ENCODE measurements at regions not wholly inside any gene's neighbourhood (a gene's known extent, or its start where the extent isn't known, plus 50 kb on each side); places are given as distances from the start of the nearest gene placed in this dataset.

DNA sequence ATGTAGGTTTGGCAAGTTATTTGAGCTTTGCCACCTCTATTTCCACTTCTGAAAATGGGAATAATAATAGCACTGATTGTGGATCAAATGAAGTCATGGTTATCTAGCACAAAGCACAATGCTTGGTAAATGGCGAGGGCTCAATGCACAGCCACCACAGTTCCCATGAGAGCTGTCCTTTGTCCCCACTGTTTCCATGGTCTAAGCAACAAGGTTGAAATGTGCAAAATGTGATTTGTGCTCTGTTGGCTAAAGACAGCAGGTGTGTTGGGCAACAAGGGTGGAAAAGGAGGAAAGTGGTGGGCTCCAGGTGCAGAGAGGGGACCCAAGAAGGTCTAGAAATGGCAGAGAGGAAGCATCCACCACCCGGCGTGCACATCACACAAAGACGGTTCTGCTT is 200.5 kb downstream of the TRIM29 start:
- no peak for DNase-seq (ENCODE audit: low spot score)

DNA sequence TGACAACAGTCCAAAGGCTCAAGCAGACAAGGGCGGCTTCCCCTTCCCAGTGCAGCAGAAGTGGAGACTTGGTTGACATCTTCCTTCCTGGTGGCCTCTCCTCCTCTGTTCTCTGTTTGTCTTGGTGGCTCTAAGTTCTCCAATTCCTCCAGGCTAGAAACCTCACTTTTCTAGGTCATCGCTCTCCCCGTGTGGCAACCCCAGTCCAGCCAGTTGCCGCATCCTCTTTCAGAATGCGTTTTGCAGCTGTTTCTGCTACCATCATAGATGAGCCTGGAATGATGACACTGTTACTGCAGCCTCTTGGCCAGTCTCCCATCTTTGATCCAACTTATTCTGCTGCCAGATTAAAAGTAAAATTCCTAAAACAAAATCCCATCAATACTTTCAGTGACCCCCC is 201.5 kb downstream of the TRIM29 start:
- DNase-seq (ENCODE audit: low spot score) = no peak

GRCh38 chr11:119935349-119935925 is 202.5 kb downstream of the TRIM29 start:
- DNase-seq (ENCODE audit: low spot score) = no peak

DNA sequence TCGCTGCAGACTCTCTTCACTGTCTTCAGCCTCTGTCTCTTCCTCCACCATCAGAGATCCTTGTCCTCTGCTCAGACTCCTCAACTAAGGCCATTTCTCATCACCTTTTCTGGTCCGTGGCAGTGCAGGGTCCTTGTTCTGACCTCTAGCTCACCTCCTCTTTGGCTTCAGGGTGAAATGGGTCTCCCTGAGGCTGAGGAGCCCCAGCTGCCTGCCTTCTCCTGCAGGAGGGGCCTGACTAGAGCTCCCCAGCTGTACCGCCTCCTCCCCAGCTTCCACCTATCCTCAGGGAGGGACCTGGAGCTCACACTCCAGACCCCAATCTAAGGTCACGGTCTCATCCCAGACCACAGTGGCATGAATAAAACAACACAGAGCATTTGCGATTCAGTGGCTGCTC is 203.0 kb downstream of the TRIM29 start:
- DNase-seq (ENCODE audit: low spot score) = no peak

DNA sequence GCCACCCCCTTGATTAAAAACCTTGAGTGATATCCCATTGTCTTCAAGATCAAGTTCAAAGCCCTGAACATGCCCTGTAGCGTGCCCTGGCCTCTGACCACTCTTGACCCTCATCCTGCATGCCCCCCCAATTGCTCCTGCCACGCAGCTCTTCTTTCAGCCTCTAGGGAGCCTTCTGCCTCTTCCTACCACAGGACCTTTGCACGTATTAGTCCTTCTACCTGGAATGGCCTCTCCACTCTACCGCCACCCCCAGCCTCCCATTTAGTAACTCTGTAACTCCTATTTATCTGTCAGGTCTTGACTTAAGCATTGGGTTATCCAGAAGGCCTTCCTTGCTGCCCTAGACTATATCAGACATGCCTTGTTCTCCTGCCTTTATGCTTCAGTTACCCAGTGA is 203.6 kb downstream of the TRIM29 start:
- no peak for DNase-seq (ENCODE audit: low spot score)

DNA sequence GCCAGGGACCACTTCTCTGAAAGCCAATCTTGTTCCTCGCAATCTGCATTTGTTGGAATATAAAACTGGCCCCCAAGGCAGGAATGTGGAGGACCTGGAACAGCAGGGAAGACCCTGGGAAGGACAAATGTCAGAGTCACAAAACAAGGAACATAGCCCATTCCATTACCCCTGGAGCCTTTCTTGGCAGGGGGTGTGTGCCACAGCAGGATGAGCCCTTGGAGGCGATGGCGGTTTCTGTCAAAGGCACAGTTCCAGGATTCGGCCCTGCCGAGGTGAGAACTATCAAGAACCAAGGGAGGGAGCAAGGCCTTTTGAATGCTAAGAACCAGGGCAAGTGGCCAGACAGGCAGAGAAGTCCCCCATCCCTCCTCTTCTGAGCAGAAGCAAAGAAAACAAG is 204.3 kb downstream of the TRIM29 start:
- no peak for DNase-seq (ENCODE audit: low spot score)

DNA sequence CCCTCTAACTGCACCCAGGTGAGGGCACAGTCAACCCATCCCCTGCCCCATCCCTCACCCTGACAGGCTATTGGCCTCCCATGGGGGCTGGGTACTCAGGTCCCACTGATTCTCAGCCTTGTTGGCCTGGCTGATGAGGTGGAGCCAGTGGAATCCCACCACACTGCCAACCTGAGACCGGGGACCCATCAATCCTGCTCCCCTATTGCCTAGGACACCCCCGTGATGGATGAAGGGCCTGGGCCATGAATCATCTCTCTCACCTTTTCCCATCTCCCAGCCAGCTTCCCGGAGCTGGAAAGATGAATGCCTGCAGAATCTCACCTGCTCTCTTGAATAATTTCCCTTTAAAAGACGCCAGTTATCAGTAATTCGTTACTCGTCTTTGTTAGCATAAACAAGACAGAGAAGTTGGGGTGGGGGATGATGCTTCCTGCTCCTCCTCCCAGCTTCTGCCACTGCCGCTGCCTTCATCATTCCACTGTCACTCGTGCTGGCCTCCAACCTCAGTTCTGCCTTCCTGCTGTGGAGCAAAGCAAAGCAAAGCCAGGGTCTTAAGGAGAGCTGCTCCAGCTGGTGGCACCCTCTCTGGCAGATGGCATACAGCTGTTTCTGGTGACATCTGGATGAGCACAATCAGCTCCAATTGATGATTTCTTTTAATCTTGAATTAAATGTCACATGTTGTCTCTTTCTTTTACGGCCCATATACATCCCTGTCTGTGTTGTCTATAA is 204.0 kb upstream of the NECTIN1 start:
- DNase-seq (ENCODE audit: low spot score) = no peak

- no peak for DNase-seq (ENCODE audit: low spot score)
Measured at GRCh38 chr11:119928047-119928446, 199.0 kb upstream of the NECTIN1 start.

DNA sequence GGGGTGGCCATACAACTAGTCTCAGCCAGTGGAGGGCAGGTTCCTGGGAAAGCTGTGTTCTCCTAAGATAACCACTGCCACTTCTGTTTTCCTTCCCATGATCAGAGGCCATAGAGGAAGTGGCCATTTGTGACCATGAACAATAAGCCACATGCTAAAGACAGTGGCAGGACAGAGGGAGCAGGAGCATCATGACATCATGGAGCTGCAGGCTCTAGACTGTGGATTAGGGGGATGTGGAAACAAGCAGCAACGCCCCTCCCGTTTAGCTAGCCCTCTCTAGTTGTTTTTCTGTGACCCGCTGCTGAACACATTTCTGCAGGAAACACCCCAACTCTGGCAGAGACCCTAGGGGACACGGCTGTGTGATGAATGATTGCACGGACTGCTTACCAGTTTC is 195.0 kb upstream of the NECTIN1 start:
- DNase-seq (ENCODE audit: low spot score) = no peak

DNA sequence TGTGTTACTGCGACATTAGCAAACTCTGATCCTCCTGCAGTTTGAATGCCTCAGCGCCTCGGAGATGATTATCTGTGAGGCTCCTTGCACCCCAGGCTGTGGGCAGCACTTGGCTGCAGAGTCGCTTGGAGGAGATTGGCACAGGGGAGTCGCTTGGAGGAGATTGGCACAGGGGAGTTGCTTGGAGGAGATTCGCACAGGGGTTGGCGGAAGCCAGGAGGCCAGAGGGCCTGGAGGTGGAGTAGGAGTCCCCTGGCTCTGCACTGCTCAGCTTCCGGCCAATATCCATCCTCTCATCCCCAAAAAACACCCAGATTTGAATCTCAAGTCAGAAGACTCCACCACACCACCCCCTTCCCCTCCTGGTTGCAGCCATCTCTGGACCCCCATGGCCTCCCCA is 192.6 kb upstream of the NECTIN1 start:
- no peak for DNase-seq (ENCODE audit: low spot score)

DNA sequence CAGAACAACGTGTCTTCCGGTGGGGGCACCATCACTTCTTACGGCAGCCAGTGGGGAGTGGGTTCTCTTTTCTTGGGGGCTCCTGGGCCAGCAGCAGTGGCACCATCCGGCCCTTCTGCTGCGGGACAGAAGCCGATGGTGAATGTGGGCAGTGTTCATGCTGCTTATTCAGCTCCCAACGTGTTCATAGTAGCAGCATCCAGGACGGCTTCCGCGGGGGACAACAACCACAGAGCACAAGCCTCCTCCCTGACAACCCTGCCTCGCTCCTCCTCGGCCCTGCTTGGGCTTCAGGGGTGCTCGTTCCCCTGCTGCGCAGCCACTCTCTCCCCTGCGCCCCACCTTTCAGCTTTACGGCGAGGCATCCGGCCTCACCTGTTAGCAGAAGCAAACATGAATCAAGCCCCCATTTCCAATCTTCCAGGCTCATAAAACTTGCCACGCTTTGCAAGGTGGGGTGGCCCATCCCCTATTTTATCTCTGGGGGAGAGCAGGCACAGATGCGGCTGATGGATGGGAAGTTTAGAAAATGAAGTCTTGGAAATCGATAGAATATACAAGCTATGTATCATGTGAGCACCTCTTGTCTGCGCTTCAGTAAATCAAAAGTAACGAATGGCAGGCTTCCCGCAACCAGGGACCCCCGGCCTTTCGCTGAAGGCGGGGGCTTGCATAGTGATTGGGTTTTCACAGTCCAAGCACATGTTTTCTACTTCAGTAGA is 191.8 kb upstream of the NECTIN1 start:
- DNase-seq (ENCODE audit: low spot score) = no peak

DNA sequence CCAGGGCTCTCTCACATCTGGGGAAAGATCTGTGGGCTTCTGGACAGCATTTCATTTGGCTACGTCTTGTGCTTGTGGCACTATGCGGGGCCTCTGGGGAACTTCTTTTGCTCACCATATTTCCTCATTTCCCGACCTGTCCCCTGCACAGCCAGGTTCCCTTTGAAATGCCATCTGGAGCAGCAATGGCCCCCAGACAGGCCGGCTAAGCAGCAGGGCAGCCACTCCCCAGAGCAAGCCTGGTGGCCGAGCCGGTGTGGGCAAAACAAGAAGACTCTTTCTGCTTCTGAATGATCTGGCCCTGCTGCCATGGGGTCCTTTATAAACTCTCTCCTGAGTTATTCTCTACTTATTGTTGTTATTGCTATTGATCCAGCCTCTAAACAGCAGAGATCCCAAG is 190.7 kb upstream of the NECTIN1 start:
- DNase-seq (ENCODE audit: low spot score) = no peak

GRCh38 chr11:119918347-119918746 is 189.3 kb upstream of the NECTIN1 start:
- no peak for DNase-seq (ENCODE audit: low spot score)

- DNase-seq (ENCODE audit: low spot score) = no peak
Measured at GRCh38 chr11:119916568-119916967, 187.6 kb upstream of the NECTIN1 start.

GRCh38 chr11:119912229-119912628 is 183.2 kb upstream of the NECTIN1 start:
- no peak for DNase-seq (ENCODE audit: low spot score)

- DNase-seq (ENCODE audit: low spot score) = no peak
Measured at GRCh38 chr11:119910650-119911049, 181.7 kb upstream of the NECTIN1 start.

GRCh38 chr11:119910051-119910450 is 181.1 kb upstream of the NECTIN1 start:
- no peak for DNase-seq (ENCODE audit: low spot score)

DNA sequence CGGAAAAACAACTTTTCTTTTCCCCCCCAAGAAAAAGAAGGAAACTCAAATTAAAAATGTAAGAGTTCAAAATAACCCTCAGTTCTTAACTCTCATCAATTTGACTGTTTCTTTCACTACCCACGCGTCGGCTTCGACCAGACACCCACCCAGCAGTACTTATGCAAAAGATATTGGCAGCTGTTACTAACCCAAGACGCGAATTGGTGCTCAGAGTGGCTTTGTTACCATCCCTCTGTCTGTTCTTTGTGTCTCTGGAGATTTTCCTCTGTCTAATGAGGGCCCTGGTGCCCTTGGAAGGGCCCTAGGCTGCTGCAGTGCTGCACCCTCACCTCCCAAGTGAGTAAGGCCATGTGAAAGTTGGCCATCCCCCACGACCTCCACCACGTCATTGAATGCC is 180.5 kb upstream of the NECTIN1 start:
- DNase-seq (ENCODE audit: low spot score) = no peak

GRCh38 chr11:119909077-119909476 is 180.1 kb upstream of the NECTIN1 start:
- no peak for DNase-seq (ENCODE audit: low spot score)

DNA sequence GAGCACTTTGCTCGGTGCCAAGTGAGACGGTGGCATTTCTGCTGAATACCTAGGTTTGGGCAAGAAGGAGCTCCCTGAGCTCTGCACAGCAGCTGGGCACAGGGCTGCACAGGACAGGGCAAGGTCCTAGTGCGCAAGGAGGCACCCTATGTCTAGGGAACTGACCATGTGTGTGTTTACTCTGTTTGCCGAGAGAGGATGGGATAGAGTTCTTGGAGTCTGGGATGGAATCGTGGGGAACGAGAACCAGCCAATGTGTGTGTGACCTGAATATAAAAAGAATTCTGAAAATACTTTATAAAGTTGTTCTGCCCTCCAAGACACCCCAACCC is 179.5 kb upstream of the NECTIN1 start:
- DNase-seq (ENCODE audit: low spot score) = no peak

GRCh38 chr11:119907878-119908572 is 179.0 kb upstream of the NECTIN1 start:
- no peak for DNase-seq (ENCODE audit: low spot score)

DNA sequence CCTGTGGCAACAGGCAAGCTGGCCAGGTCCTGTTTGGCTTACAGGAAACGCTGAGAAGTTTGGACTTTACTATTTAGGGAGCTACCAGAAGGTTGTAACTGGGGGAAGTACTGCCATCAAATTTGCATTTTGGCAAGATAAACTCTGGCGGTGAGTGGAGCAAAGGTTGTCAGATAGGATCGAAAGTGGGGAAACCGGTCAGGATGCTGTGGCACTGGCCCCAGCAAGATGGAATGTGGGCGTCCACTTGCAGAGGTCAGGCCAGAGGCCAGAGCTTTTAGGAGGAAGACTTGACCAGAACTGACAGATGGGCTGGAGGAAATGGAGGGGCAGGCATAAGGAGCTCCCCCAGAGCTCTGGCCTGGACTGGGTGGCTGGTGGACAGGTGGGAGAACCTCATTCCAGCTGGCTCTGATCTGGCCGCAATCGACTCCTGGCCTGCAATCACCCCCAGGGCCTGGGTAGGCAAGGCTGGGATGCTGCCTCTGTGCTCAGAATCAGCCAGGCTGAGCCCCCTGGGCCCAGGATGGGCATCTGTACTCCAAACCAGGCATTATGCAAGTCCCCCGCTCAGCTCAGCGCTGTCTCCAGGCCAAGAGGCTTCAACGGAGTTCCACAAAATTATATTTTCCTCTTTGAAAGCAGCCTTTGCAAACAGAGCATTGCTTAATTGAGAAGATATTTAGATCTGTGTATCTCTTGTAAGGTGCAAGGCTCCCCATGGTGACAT is 178.3 kb upstream of the NECTIN1 start:
- DNase-seq (ENCODE audit: low spot score) = no peak
